AG09319 (cell line): ENCODE measurements at regions not wholly inside any gene's neighbourhood (a gene's known extent, or its start where the extent isn't known, plus 50 kb on each side); places are given as distances from the start of the nearest gene placed in this dataset.

Source experiments
- DNase-seq: peaks from one replicate; pipeline ENCODE4 v3.0.0-alpha.2; 2010; ENCODE audit warnings: low read depth; ENCODE audit errors: extremely low read depth
- TF ChIP-seq, protein P1 (sequence below): IDR thresholded peaks from 2 replicates; pipeline ENCODE4 v1.5.1; 2011; ENCODE audit warnings: low read depth, mild to moderate bottlenecking, inconsistent platforms, low read length, moderate library complexity

DNA sequence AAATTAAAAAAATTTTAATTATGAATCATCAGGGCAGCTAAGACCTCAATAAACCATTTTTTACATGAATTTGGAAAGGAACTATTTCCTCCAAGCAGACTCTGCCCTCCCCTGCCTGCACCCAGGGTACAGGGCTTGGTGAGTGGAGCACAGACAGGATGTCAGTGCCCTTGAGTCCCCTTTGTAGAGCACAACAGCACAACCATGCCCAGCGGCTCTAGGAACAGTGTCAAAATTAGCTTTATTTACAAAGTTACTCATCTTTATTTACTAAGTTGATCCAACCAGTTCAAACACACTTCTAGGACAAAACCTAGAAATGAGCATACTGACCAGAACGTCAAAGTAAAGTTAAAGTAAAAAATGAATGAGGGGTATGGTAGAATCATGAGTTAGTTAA lies 90.6 kb upstream of the TSC22D2 start:
- TF ChIP-seq, protein P1, sequence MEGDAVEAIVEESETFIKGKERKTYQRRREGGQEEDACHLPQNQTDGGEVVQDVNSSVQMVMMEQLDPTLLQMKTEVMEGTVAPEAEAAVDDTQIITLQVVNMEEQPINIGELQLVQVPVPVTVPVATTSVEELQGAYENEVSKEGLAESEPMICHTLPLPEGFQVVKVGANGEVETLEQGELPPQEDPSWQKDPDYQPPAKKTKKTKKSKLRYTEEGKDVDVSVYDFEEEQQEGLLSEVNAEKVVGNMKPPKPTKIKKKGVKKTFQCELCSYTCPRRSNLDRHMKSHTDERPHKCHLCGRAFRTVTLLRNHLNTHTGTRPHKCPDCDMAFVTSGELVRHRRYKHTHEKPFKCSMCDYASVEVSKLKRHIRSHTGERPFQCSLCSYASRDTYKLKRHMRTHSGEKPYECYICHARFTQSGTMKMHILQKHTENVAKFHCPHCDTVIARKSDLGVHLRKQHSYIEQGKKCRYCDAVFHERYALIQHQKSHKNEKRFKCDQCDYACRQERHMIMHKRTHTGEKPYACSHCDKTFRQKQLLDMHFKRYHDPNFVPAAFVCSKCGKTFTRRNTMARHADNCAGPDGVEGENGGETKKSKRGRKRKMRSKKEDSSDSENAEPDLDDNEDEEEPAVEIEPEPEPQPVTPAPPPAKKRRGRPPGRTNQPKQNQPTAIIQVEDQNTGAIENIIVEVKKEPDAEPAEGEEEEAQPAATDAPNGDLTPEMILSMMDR = no peak
- DNase-seq = no peak

- TF ChIP-seq, protein P1 = no peak
- DNase-seq = no peak
These were observed 92.4 kb upstream of the TSC22D2 start for GRCh38 chr3:150315721-150316120.

- TF ChIP-seq, protein P1 = no peak
- DNase-seq = no peak
These were observed 93.7 kb upstream of the TSC22D2 start for GRCh38 chr3:150314248-150315004.

GRCh38 chr3:150312018-150312657 lies 96.0 kb upstream of the TSC22D2 start:
- no peak for DNase-seq
- TF ChIP-seq, protein P1 = no peak

GRCh38 chr3:150311156-150311555 lies 96.9 kb upstream of the TSC22D2 start:
- DNase-seq = no peak

DNA sequence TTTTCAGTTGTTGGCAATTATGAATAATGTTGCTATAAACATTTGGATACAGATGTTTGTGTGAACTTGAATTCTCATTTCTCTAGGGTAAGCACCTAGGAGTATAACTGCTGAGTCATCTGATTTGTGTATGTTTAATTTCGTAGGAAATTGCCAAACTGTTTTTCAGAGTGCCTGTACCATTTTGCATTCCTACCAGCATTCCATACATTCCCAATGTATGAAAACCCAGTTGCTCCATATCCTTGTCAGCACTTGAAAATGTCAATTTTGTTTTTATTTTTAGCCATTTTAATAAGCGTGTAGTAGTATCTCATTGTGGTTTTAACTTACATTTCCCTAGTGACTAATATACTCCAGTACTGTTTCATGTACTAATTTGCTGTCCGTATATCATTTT lies 98.5 kb upstream of the TSC22D2 start:
- TF ChIP-seq, protein P1 = no peak
- DNase-seq = no peak

More at GRCh38 chr3:150311156-150311555, 96.9 kb upstream of the TSC22D2 start:
- TF ChIP-seq, protein P1 = no peak

DNA sequence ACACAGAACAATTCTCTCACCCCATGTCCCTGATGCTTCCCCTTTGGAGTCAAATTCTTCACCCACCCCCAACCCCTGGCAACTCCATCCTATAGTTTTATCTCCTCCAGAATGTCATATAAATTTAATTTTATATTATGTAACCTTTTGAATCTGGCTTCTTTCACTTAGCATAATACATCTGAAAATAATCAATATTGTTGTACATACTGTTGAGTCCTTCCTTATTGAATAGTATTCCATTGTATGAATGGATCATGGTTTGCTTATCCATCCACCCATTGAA lies 98.9 kb upstream of the TSC22D2 start:
- no peak for DNase-seq
- TF ChIP-seq, protein P1 = no peak
